Breast epithelium (tissue), 3 donors: ENCODE measurements at regions not wholly inside any gene's neighbourhood (a gene's known extent, or its start where the extent isn't known, plus 50 kb on each side); places are given as distances from the start of the nearest gene placed in this dataset.

ENCODE experiments used
- POLR2A ChIP-seq: fragments of 450-650 bp; IDR thresholded peaks from one replicate; pipeline ENCODE4 v1.6.1; 2016; ENCODE audit warnings: antibody characterized with exemption, mild to moderate bottlenecking, moderate library complexity
- TF ChIP-seq, protein P1 (sequence below), 3 donors: fragments of 450-650 bp; IDR thresholded peaks; one replicate each; pipeline ENCODE4 v1.5.1; 2016 to 2017; ENCODE audit warnings: antibody characterized with exemption in 3 of 3, mild to moderate bottlenecking in 3 of 3, moderate library complexity in 3 of 3

DNA sequence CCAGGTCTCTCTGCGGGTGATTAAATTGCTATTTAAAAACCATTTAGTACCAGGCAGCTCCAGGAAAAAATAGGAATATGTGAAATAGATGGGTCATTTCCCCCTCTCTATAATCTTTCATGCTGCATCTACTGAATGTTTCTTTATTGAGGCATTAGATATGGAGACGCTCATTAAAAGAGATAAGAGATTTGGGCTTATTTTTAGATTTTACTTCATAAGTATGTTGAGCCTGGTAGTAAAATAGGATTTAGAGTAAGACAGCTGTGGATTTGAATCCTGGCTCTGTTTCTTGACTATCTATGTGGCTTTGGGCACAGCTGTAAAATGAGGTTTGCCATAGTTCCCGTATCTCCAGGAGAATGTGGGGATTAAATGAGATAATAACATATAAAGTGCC, 451.0 kb upstream of the GRIA1 start:
- TF ChIP-seq POLR2A: no peak
- TF ChIP-seq, protein P1, sequence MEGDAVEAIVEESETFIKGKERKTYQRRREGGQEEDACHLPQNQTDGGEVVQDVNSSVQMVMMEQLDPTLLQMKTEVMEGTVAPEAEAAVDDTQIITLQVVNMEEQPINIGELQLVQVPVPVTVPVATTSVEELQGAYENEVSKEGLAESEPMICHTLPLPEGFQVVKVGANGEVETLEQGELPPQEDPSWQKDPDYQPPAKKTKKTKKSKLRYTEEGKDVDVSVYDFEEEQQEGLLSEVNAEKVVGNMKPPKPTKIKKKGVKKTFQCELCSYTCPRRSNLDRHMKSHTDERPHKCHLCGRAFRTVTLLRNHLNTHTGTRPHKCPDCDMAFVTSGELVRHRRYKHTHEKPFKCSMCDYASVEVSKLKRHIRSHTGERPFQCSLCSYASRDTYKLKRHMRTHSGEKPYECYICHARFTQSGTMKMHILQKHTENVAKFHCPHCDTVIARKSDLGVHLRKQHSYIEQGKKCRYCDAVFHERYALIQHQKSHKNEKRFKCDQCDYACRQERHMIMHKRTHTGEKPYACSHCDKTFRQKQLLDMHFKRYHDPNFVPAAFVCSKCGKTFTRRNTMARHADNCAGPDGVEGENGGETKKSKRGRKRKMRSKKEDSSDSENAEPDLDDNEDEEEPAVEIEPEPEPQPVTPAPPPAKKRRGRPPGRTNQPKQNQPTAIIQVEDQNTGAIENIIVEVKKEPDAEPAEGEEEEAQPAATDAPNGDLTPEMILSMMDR (IDR thresholded peaks at IDR 0.05): no peak
